ENCODE measurements at regions not wholly inside any gene's neighbourhood (a gene's known extent, or its start where the extent isn't known, plus 50 kb on each side); places are given as distances from the start of the nearest gene placed in this dataset.

DNA sequence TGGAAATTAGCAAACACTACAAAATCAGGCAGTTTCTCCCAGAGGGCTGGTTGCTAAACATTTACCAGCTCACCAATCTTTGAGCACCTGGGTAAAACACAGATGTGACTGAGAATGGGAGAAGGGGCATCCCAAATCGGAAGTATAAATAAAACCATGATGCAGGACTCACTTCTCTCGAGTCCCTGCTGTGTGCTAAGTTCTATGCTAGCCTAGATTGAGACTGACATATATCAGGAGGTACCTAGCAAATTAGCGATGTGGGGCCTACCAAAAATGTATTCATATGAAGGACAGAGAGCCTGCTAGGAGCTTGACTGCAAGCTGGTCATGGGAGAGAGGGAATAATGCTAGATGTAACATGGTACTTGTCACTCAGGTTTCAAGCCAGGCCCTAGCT lies 171.9 kb upstream of the PGRMC2 start:
- TF ChIP-seq CTCF (IDR thresholded peaks at IDR 0.05; ENCODE audit: unreplicated experiment): no peak

DNA sequence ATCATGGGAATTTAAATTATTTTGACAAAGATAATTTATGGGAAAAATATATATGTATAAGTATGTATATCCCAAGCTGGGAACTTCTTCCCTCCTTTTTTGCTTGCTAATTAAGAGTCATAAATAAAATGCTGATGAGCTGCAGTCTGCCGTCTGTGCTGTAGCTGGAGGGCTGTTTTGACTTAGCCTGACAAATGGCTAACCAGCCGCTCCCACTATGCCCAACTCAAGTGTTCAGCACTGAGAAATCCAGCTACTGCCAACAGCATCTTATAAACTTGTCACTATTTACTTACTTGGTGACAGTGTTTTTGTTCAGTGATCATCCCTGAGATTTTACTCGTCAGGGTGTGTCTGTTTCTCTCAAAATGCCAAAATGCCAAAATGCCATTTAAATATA lies 171.2 kb upstream of the PGRMC2 start:
- TF ChIP-seq CTCF (IDR thresholded peaks at IDR 0.05; ENCODE audit: unreplicated experiment): no peak
- H3K4me1 Mint-ChIP-seq: peaks cover 10% of the 10 kb centered on the region
- peaks cover 4% of the 10 kb centered on the region for H3K27me3 Mint-ChIP-seq (ENCODE audit: low read depth)
- H3K36me3 Mint-ChIP-seq: no peaks in the 10 kb centered on the region
- H3K4me3 Mint-ChIP-seq: no peak overlapping the region
- DNase-seq (ENCODE audit: low spot score in 2 of 2, unreplicated experiment in 2 of 2): no peak
- H3K9me3 Mint-ChIP-seq: no peaks in the 10 kb centered on the region
- H3K27ac Mint-ChIP-seq: no peak overlapping the region

More for the DNA sequence above, 171.9 kb upstream of the PGRMC2 start:
- Mint-ChIP-seq H3K4me1 (peaks cover 6% of the 10 kb centered on the region), H3K27me3 (ENCODE audit: low read depth) (peaks cover 4% of the 10 kb centered on the region), H3K36me3 (no peaks in the 10 kb centered on the region), H3K4me3 (no peak overlapping the region), H3K9me3 (no peaks in the 10 kb centered on the region), H3K27ac (no peak overlapping the region)
- no peak for DNase-seq (ENCODE audit: low spot score in 2 of 2, unreplicated experiment in 2 of 2)

GRCh38 chr4:128457726-128458125 lies 170.1 kb upstream of the PGRMC2 start:
- no peak for DNase-seq (ENCODE audit: low spot score in 2 of 2, unreplicated experiment in 2 of 2)
- H3K4me3 Mint-ChIP-seq: no peak overlapping the region
- no peak for TF ChIP-seq CTCF (IDR thresholded peaks at IDR 0.05; ENCODE audit: unreplicated experiment)
- H3K27ac Mint-ChIP-seq: no peak overlapping the region
- no peaks in the 10 kb centered on the region for H3K9me3 Mint-ChIP-seq
- H3K27me3 Mint-ChIP-seq (ENCODE audit: low read depth): peaks cover 4% of the 10 kb centered on the region
- H3K4me1 Mint-ChIP-seq: peaks cover 10% of the 10 kb centered on the region
- H3K36me3 Mint-ChIP-seq: no peaks in the 10 kb centered on the region

- TF ChIP-seq CTCF (IDR thresholded peaks at IDR 0.05; ENCODE audit: unreplicated experiment): no peak
- no peaks in the 10 kb centered on the region for H3K36me3 Mint-ChIP-seq
- H3K4me1 Mint-ChIP-seq: peaks cover 10% of the 10 kb centered on the region
- H3K9me3 Mint-ChIP-seq: no peaks in the 10 kb centered on the region
- no peak overlapping the region for H3K4me3 Mint-ChIP-seq
- no peak for DNase-seq (ENCODE audit: low spot score in 2 of 2, unreplicated experiment in 2 of 2)
- no peak overlapping the region for H3K27ac Mint-ChIP-seq
- H3K27me3 Mint-ChIP-seq (ENCODE audit: low read depth): peaks cover 4% of the 10 kb centered on the region
These were observed 168.6 kb upstream of the PGRMC2 start for GRCh38 chr4:128456171-128456570.

- no peak for DNase-seq (ENCODE audit: low spot score in 2 of 2, unreplicated experiment in 2 of 2)
- no peaks in the 10 kb centered on the region for H3K36me3 Mint-ChIP-seq
- H3K4me1 Mint-ChIP-seq: peaks cover 10% of the 10 kb centered on the region
- peaks cover 4% of the 10 kb centered on the region for H3K27me3 Mint-ChIP-seq (ENCODE audit: low read depth)
- no peak for TF ChIP-seq CTCF (IDR thresholded peaks at IDR 0.05; ENCODE audit: unreplicated experiment)
- no peaks in the 10 kb centered on the region for H3K9me3 Mint-ChIP-seq
- H3K4me3 Mint-ChIP-seq: no peak overlapping the region
- no peak overlapping the region for H3K27ac Mint-ChIP-seq
These were observed 167.9 kb upstream of the PGRMC2 start for GRCh38 chr4:128455480-128455879.

DNA sequence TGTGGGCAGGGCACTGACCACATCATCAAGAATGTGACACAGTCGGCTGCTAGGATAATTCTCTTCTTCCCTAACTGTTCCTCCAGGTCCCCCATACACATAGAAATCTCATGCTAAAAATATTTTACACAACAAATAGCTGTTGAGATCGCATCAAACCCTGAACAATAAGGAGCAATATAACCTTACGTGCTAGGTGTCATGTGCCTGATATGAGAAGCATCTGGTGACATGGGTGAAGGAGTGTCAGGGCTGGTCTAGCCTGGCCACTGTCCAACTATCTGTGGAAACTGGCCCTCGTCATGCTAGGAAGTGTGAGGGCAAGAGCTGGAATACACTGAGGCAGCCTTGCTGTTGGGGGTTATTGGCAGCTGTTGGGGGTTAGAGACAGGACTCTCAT lies 167.3 kb upstream of the PGRMC2 start:
- peaks cover 10% of the 10 kb centered on the region for H3K4me1 Mint-ChIP-seq
- DNase-seq (ENCODE audit: low spot score in 2 of 2, unreplicated experiment in 2 of 2): no peak
- H3K36me3 Mint-ChIP-seq: no peaks in the 10 kb centered on the region
- H3K27me3 Mint-ChIP-seq (ENCODE audit: low read depth): peaks cover 4% of the 10 kb centered on the region
- H3K9me3 Mint-ChIP-seq: no peaks in the 10 kb centered on the region
- no peak overlapping the region for H3K4me3 Mint-ChIP-seq
- H3K27ac Mint-ChIP-seq: no peak overlapping the region
- TF ChIP-seq CTCF (IDR thresholded peaks at IDR 0.05; ENCODE audit: unreplicated experiment): no peak

Data from mesothelial cell of epicardium (in vitro differentiated cells).